ENCODE measurements at regions not wholly inside any gene's neighbourhood (a gene's known extent, or its start where the extent isn't known, plus 50 kb on each side); places are given as distances from the start of the nearest gene placed in this dataset.

GRCh38 chr6:71103641-71104040 lies 146.8 kb upstream of the B3GAT2 start:
- H3K4me3 Mint-ChIP-seq, result no peak overlapping the region

DNA sequence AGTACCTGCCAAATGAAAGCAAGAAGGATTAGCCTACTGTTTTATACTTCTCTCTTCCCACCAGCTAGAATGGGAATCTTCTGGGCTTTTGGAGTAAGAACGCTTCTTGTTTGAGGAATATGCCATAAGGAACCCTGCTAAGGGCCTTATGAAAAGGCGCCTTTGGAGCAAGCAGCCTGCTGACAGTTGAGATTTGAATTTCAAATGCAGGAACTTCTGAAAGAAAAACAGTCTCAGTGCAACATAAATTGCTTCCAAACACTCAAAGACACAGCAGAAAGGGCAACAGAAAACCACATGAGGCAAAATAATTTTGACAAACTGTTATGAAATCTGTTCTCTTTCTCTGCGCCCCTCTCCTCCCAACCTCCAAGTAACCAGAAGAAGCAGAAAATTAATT lies 149.4 kb upstream of the B3GAT2 start:
- Mint-ChIP-seq H3K9me3 (peaks cover 0 to 5% (median under 1%) of the 10 kb centered on the region in 7 donors), H3K27ac (no peak overlapping the region)

More at GRCh38 chr6:71103641-71104040, 146.8 kb upstream of the B3GAT2 start:
- no peaks in the 10 kb centered on the region for H4K20me1 ChIP-seq (ENCODE audit: insufficient read depth, low read length)
- WGBS (ENCODE audit: insufficient coverage), result 78% methylated on average over 1 of the region's 1 CpG
- H3K9me3 ChIP-seq (replicated peaks in 1 of 2; ENCODE audit: control insufficient read depth in 1 of 2, insufficient read depth in 1 of 2, low read length in 2 of 2), result peaks cover 4 to 23% of the 10 kb centered on the region in 2 donors
- intact Hi-C loops (cut with micrococcal nuclease), result no loop called here
- H3K9ac ChIP-seq (ENCODE audit: insufficient read depth, low read length, poor library complexity, severe bottlenecking), result no peak overlapping the region
- H3K4me2 ChIP-seq (replicated peaks; ENCODE audit: extremely low read depth, low read length, poor library complexity, severe bottlenecking), result no peak overlapping the region
- H3K27ac ChIP-seq (ENCODE audit: low read depth in 1 of 2, low read length in 2 of 2), result no peak overlapping the region
- peaks cover 21% of the 10 kb centered on the region for H3K4me1 Mint-ChIP-seq
- H3K79me2 ChIP-seq (ENCODE audit: insufficient read depth, low read length), result no peaks in the 10 kb centered on the region
- no peak for DNase-seq
- TF ChIP-seq CTCF (IDR thresholded peaks at IDR 0.05), result no peak
- H2AFZ ChIP-seq (ENCODE audit: insufficient read depth, low read depth, low read length, poor library complexity, severe bottlenecking), result no peak overlapping the region
- peaks cover 14 to 30% (median 22%) of the 10 kb centered on the region in 7 donors for H3K9me3 Mint-ChIP-seq
- H3K27ac Mint-ChIP-seq, result no peak overlapping the region
- peaks cover 11 to 12% of the 10 kb centered on the region in 2 donors for H3K4me1 ChIP-seq (ENCODE audit: control insufficient read depth in 1 of 2, insufficient read depth in 2 of 2, low read length in 2 of 2)
- H3K27me3 Mint-ChIP-seq (ENCODE audit: low read depth in 3 of 3), result peaks cover 0 to 2% (median 1%) of the 10 kb centered on the region in 3 donors
- H3K36me3 Mint-ChIP-seq, result no peaks in the 10 kb centered on the region
- no peaks in the 10 kb centered on the region for H3K36me3 ChIP-seq (replicated peaks in 1 of 2; ENCODE audit: control insufficient read depth in 1 of 2, insufficient read depth in 2 of 2, low read length in 2 of 2)
- H3K27me3 ChIP-seq (ENCODE audit: control insufficient read depth in 2 of 2, insufficient read depth in 2 of 2, low read length in 2 of 2), result no peaks in the 10 kb centered on the region
- H3K4me3 ChIP-seq (replicated peaks in 1 of 3; ENCODE audit: low read depth in 2 of 3, low read length in 3 of 3), result no peak overlapping the region

More for the DNA sequence above, 149.4 kb upstream of the B3GAT2 start:
- peaks cover 11 to 12% of the 10 kb centered on the region in 2 donors for H3K4me1 ChIP-seq (ENCODE audit: control insufficient read depth in 1 of 2, insufficient read depth in 2 of 2, low read length in 2 of 2)
- no peaks in the 10 kb centered on the region for H3K79me2 ChIP-seq (ENCODE audit: insufficient read depth, low read length)
- H3K4me2 ChIP-seq (replicated peaks; ENCODE audit: extremely low read depth, low read length, poor library complexity, severe bottlenecking), result no peak overlapping the region
- no peak overlapping the region for H3K9ac ChIP-seq (ENCODE audit: insufficient read depth, low read length, poor library complexity, severe bottlenecking)
- intact Hi-C loops (cut with micrococcal nuclease), result no loop called here
- no peak for DNase-seq
- no peak for TF ChIP-seq CTCF (IDR thresholded peaks at IDR 0.05)
- no peaks in the 10 kb centered on the region for H3K36me3 ChIP-seq (replicated peaks in 1 of 2; ENCODE audit: control insufficient read depth in 1 of 2, insufficient read depth in 2 of 2, low read length in 2 of 2)
- no peak overlapping the region for H3K27ac ChIP-seq (ENCODE audit: low read depth in 1 of 2, low read length in 2 of 2)
- peak overlapping the region; percentile 58 for H2AFZ ChIP-seq (ENCODE audit: insufficient read depth, low read depth, low read length, poor library complexity, severe bottlenecking)
- Mint-ChIP-seq H3K4me3 (no peak overlapping the region), H3K27me3 (ENCODE audit: low read depth in 3 of 3) (peaks cover 1 to 2% (median 2%) of the 10 kb centered on the region in 3 donors), H3K36me3 (no peaks in the 10 kb centered on the region), H3K4me1 (peaks cover 21% of the 10 kb centered on the region)
- WGBS (ENCODE audit: insufficient coverage), result 67% methylated on average over 1 of the region's 3 CpGs
- no peaks in the 10 kb centered on the region for H4K20me1 ChIP-seq (ENCODE audit: insufficient read depth, low read length)
- no peaks in the 10 kb centered on the region for H3K27me3 ChIP-seq (ENCODE audit: control insufficient read depth in 2 of 2, insufficient read depth in 2 of 2, low read length in 2 of 2)
- peaks cover 3 to 4% of the 10 kb centered on the region in 2 donors for H3K9me3 ChIP-seq (replicated peaks in 1 of 2; ENCODE audit: control insufficient read depth in 1 of 2, insufficient read depth in 1 of 2, low read length in 2 of 2)
- no peak overlapping the region for H3K4me3 ChIP-seq (replicated peaks in 1 of 3; ENCODE audit: low read depth in 2 of 3, low read length in 3 of 3)
